K562 (cell line): ENCODE measurements at regions not wholly inside any gene's neighbourhood (a gene's known extent, or its start where the extent isn't known, plus 50 kb on each side); places are given as distances from the start of the nearest gene placed in this dataset.

Experiments
- ATAC-seq: fragments of 200-7000 bp; cut with Tn5 transposase; 3 replicates; pipeline ENCODE4 v1.9.1; 2020; ENCODE audit warnings: moderate library complexity
- BruUV-seq: library from RNA; stranded (reverse); fragments of 400-500 nt; replicated peaks from 2 replicates; lab custom pipeline; 2021; lab: Mats Ljungman, UMichigan
- CTCF ChIA-PET: fragments of 300-600 bp; formaldehyde crosslinking; extraction: SDS; loops from one replicate; lab custom pipeline; 2021; ENCODE audit warnings: low intra/inter-chr PET ratio; lab: Yijun Ruan, JAX
- POLR2A ChIA-PET: fragments of 300-600, 350-650 bp; sonication (Branson Sonifier 250); formaldehyde crosslinking; extraction: SDS; loops from one replicate; lab custom pipeline; 2021; ENCODE audit warnings: antibody characterized with exemption, inconsistent platforms; lab: Yijun Ruan, JAX
- DNase-seq, 4 experiments: peaks; one replicate each; pipeline versions ENCODE4 v3.0.0 to v3.0.0-alpha.2; 2011 to 2018; ENCODE audit warnings: low spot score in 3 of 4, mixed read lengths in 3 of 4; ENCODE audit errors: extremely low read depth in 1 of 4
- FAIRE-seq: peaks from 2 replicates; lab custom pipeline; 2011; peaks lifted over from hg19 to GRCh38; lab: Jason Lieb, UNC
- H2AFZ ChIP-seq: 2 replicates; pipeline ENCODE4 v1.6.0; 2011; ENCODE audit warnings: low read depth, low read length, control low read depth, inconsistent platforms
- H3K27ac ChIP-seq: fragments of 200-600 bp; 3 replicates; pipeline ENCODE4 v1.8.0; 2011; ENCODE audit warnings: low read depth, mild to moderate bottlenecking, control low read depth, inconsistent platforms, low read length, moderate library complexity, mixed read lengths; ENCODE audit errors: extremely low read depth
- H3K27me3 ChIP-seq, 2 experiments: fragments of 300-600 bp in 1 of 2; 2 replicates in 1 of 2; 3 replicates in 1 of 2; pipeline versions ENCODE4 v1.6.0 to v1.8.0; 2011; ENCODE audit warnings: inconsistent platforms in 2 of 2, low read length in 2 of 2, mild to moderate bottlenecking in 1 of 2, mixed read lengths in 1 of 2, moderate library complexity in 1 of 2; ENCODE audit not compliant: control insufficient read depth in 2 of 2, insufficient read depth in 2 of 2
- H3K36me3 ChIP-seq: fragments of 300-600 bp; 3 replicates; pipeline ENCODE4 v1.8.0; 2011; ENCODE audit warnings: mild to moderate bottlenecking, low read length, inconsistent platforms; ENCODE audit not compliant: control insufficient read depth, insufficient read depth
- H3K4me1 ChIP-seq, 2 experiments: fragments of 200-600 bp in 1 of 2; replicated peaks in 1 of 2; 2 replicates in 1 of 2; 3 replicates in 1 of 2; pipeline versions ENCODE4 v1.5.1 to v1.8.0; 2011; ENCODE audit warnings: inconsistent platforms in 2 of 2, low read length in 2 of 2, mild to moderate bottlenecking in 1 of 2, mixed read lengths in 1 of 2, moderate library complexity in 1 of 2; ENCODE audit not compliant: control insufficient read depth in 2 of 2, insufficient read depth in 2 of 2
- H3K4me2 ChIP-seq: 2 replicates; pipeline ENCODE4 v1.6.1; 2011; ENCODE audit warnings: low read length, control low read depth, inconsistent platforms, mixed read lengths; ENCODE audit not compliant: insufficient read depth
- H3K4me3 ChIP-seq: fragments of 200-600 bp; sonication (generic), shearing (Covaris generic); 2 replicates; pipeline ENCODE4 v1.5.1; 2016; ENCODE audit warnings: control low read depth, inconsistent platforms
- H3K79me2 ChIP-seq: fragments of 200-600 bp; 3 replicates; pipeline ENCODE4 v1.8.0; 2011; ENCODE audit warnings: low read length, inconsistent platforms; ENCODE audit not compliant: control insufficient read depth, insufficient read depth
- H3K9ac ChIP-seq, 2 experiments: 2 replicates each; pipeline versions ENCODE4 v1.6.0 to v1.6.1; 2011; ENCODE audit warnings: low read depth in 2 of 2, low read length in 2 of 2, control low read depth in 1 of 2, inconsistent platforms in 1 of 2, mild to moderate bottlenecking in 1 of 2, mixed read lengths in 1 of 2; ENCODE audit not compliant: insufficient read depth in 1 of 2
- H3K9me1 ChIP-seq: one replicate; pipeline ENCODE4 v1.6.0; 2011; ENCODE audit warnings: inconsistent platforms, mild to moderate bottlenecking, low read length, moderate library complexity; ENCODE audit not compliant: control insufficient read depth, insufficient read depth
- H3K9me3 ChIP-seq: replicated peaks from 2 replicates; pipeline ENCODE4 v1.5.1; 2011; ENCODE audit warnings: low read depth, low read length, inconsistent platforms; ENCODE audit not compliant: control insufficient read depth, insufficient read depth
- H4K20me1 ChIP-seq: replicated peaks from 2 replicates; pipeline ENCODE4 v1.6.1; 2011; ENCODE audit warnings: low read length, inconsistent platforms, mixed read lengths; ENCODE audit not compliant: control insufficient read depth, insufficient read depth
- ZNF395 ChIP-seq: fragments of 200-800 bp; sonication (Bioruptor generic); IDR thresholded peaks from 2 replicates; pipeline ENCODE4 v1.6.1; 2017; ENCODE audit warnings: missing genetic modification characterization, missing compliant biosample characterization
- ZNF668 ChIP-seq: fragments of 250-450 bp; sonication (Bioruptor Pico); IDR thresholded peaks from 2 replicates; pipeline ENCODE4 v1.8.0; 2022; ENCODE audit warnings: mild to moderate bottlenecking, inconsistent platforms
- WGBS: fragments of 100-300 bp; shearing (Covaris generic); methylation state at CpG from one replicate; pipeline ENCODE4 v1.1.6; 2016; ENCODE audit warnings: low coverage, mixed read lengths; ENCODE audit not compliant: insufficient coverage; ENCODE audit errors: missing lambda C conversion rate; 5-methylcytosine and 5-hydroxymethylcytosine counted together
- in situ Hi-C: fragments of 300-500 bp; cut with MboI; formaldehyde crosslinking; loops from 4 replicates; pipeline ENCODE4 v1.15.0; 2018; ENCODE audit warnings: inconsistent platforms, mixed read lengths
- intact Hi-C: fragments of 100-400 bp; cut with micrococcal nuclease; formaldehyde crosslinking; loops from 2 replicates; pipeline ENCODE4 v1.14.2; 2022
- TF ChIP-seq, protein P1 (sequence below): fragments of 250-450 bp; sonication (Bioruptor Pico); IDR thresholded peaks from 2 replicates; pipeline ENCODE4 v1.8.0; 2021; ENCODE audit warnings: mild to moderate bottlenecking, moderate library complexity

GRCh38 chr3:141425523-141426233 is 57.4 kb downstream of the ZBTB38 start:
- no peaks in the 10 kb centered on the region for H3K79me2 ChIP-seq
- intact Hi-C loops, result no loop called here
- TF ChIP-seq ZNF395 (0 out of 2 replicates have a peak, but pooled peaks have one; percentile 2), ZNF668 (no peak)
- TF ChIP-seq, protein P1, sequence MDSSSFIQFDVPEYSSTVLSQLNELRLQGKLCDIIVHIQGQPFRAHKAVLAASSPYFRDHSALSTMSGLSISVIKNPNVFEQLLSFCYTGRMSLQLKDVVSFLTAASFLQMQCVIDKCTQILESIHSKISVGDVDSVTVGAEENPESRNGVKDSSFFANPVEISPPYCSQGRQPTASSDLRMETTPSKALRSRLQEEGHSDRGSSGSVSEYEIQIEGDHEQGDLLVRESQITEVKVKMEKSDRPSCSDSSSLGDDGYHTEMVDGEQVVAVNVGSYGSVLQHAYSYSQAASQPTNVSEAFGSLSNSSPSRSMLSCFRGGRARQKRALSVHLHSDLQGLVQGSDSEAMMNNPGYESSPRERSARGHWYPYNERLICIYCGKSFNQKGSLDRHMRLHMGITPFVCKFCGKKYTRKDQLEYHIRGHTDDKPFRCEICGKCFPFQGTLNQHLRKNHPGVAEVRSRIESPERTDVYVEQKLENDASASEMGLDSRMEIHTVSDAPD (CRISPR knock-in tag), result no peak
- peaks cover 7% of the 10 kb centered on the region for H3K9me1 ChIP-seq
- POLR2A ChIA-PET, result interaction anchor here (0.7 to 1.2 kb wide), 2 partner anchors 19 to 1699 kb away, joined by 3 read pairs; no protein-coding TSS in a partner anchor
- WGBS, result 68% methylated on average over 6 of the region's 6 CpGs
- ATAC-seq, result peak; percentile 36
- no peak overlapping the region for H3K9ac ChIP-seq
- in situ Hi-C loops, result no loop called here
- H3K9me3 ChIP-seq, result no peaks in the 10 kb centered on the region
- H3K4me1 ChIP-seq, result peaks cover 16 to 18% of the 10 kb centered on the region in 2 experiments
- no TSS peak for BruUV-seq
- H3K27me3 ChIP-seq, result no peaks in the 10 kb centered on the region
- peaks cover 18% of the 10 kb centered on the region; the same call in 2 of the 3 replicates for H3K36me3 ChIP-seq
- H2AFZ ChIP-seq, result peak overlapping the region; percentile 73; the same call in 1 of the 2 replicates
- H3K4me2 ChIP-seq, result peak overlapping the region; percentile 29; the same call in 1 of the 2 replicates
- H4K20me1 ChIP-seq, result no peaks in the 10 kb centered on the region
- peak in 2 of 4 experiments; percentile 25 to 26 for DNase-seq
- no peak overlapping the region for H3K4me3 ChIP-seq
- FAIRE-seq, result peak; percentile 62
- H3K27ac ChIP-seq, result peak overlapping the region; percentile 70; the same call in 1 of the 3 replicates
- CTCF ChIA-PET, result no interaction called here
